Activated CD8-positive, alpha-beta memory T cell treated with anti-CD3 and anti-CD28 coated beads, Interleukin-2, amount 50 U/mL, for 4 hours (primary cell): ENCODE measurements at regions not wholly inside any gene's neighbourhood (a gene's known extent, or its start where the extent isn't known, plus 50 kb on each side); places are given as distances from the start of the nearest gene placed in this dataset.

Experiments
- DNase-seq: peaks from one replicate; pipeline ENCODE4 v3.0.0-alpha.2; 2020

- DNase-seq, result no peak
Measured at GRCh38 chr4:110675426-110675825, 52.5 kb upstream of the PITX2 start.

GRCh38 chr4:110676241-110676640, 53.4 kb upstream of the PITX2 start:
- no peak for DNase-seq

GRCh38 chr4:110678517-110679227, 55.8 kb upstream of the PITX2 start:
- no peak for DNase-seq

GRCh38 chr4:110680265-110680664, 57.4 kb upstream of the PITX2 start:
- DNase-seq, result no peak

GRCh38 chr4:110681381-110681780, 58.5 kb upstream of the PITX2 start:
- no peak for DNase-seq

GRCh38 chr4:110682311-110682710, 59.4 kb upstream of the PITX2 start:
- DNase-seq, result no peak

GRCh38 chr4:110683601-110684000, 60.7 kb upstream of the PITX2 start:
- DNase-seq, result no peak

- no peak for DNase-seq
Measured at GRCh38 chr4:110702326-110702725, 79.4 kb upstream of the PITX2 start.

- DNase-seq, result no peak
Measured at GRCh38 chr4:110704748-110705439, 82.0 kb upstream of the PITX2 start.

- no peak for DNase-seq
Measured at GRCh38 chr4:110705440-110705782, 82.5 kb upstream of the PITX2 start.

- DNase-seq, result no peak
Measured at GRCh38 chr4:110710070-110710469, 87.2 kb upstream of the PITX2 start.

- no peak for DNase-seq
Measured at GRCh38 chr4:110712486-110712885, 89.6 kb upstream of the PITX2 start.

GRCh38 chr4:110730318-110730717, 107.4 kb upstream of the PITX2 start:
- no peak for DNase-seq

- no peak for DNase-seq
Measured at GRCh38 chr4:110733901-110734300, 111.0 kb upstream of the PITX2 start.

- no peak for DNase-seq
Measured at GRCh38 chr4:110735686-110736085, 112.8 kb upstream of the PITX2 start.

- DNase-seq, result no peak
Measured at GRCh38 chr4:110737931-110738330, 115.1 kb upstream of the PITX2 start.

- no peak for DNase-seq
Measured at GRCh38 chr4:110742143-110742542, 119.3 kb upstream of the PITX2 start.

- DNase-seq, result no peak
Measured at GRCh38 chr4:110748071-110748470, 125.2 kb upstream of the PITX2 start.

GRCh38 chr4:110751183-110751582, 128.3 kb upstream of the PITX2 start:
- DNase-seq, result no peak

GRCh38 chr4:110751986-110752385, 129.1 kb upstream of the PITX2 start:
- DNase-seq, result no peak

GRCh38 chr4:110753466-110753865, 130.6 kb upstream of the PITX2 start:
- DNase-seq, result no peak

GRCh38 chr4:110754716-110755115, 131.8 kb upstream of the PITX2 start:
- no peak for DNase-seq

GRCh38 chr4:110769578-110769977, 146.7 kb upstream of the PITX2 start:
- no peak for DNase-seq

- no peak for DNase-seq
Measured at GRCh38 chr4:110770353-110770752, 147.5 kb upstream of the PITX2 start.

- DNase-seq, result no peak
Measured at GRCh38 chr4:110778521-110778920, 155.6 kb upstream of the PITX2 start.
